GM20000 (cell line): ENCODE measurements at regions not wholly inside any gene's neighbourhood (a gene's known extent, or its start where the extent isn't known, plus 50 kb on each side); places are given as distances from the start of the nearest gene placed in this dataset.

Source experiments
- DNase-seq: peaks from one replicate; pipeline ENCODE4 v3.0.0; 2012; ENCODE audit warnings: low spot score
- TF ChIP-seq, protein P1 (sequence below): IDR thresholded peaks from 2 replicates; pipeline ENCODE4 v1.5.1; 2012; ENCODE audit warnings: mild to moderate bottlenecking, control low read depth; ENCODE audit errors: extremely low read depth, missing control alignments

GRCh38 chr18:28519997-28520396, 343.1 kb upstream of the CDH2 start:
- TF ChIP-seq, protein P1, sequence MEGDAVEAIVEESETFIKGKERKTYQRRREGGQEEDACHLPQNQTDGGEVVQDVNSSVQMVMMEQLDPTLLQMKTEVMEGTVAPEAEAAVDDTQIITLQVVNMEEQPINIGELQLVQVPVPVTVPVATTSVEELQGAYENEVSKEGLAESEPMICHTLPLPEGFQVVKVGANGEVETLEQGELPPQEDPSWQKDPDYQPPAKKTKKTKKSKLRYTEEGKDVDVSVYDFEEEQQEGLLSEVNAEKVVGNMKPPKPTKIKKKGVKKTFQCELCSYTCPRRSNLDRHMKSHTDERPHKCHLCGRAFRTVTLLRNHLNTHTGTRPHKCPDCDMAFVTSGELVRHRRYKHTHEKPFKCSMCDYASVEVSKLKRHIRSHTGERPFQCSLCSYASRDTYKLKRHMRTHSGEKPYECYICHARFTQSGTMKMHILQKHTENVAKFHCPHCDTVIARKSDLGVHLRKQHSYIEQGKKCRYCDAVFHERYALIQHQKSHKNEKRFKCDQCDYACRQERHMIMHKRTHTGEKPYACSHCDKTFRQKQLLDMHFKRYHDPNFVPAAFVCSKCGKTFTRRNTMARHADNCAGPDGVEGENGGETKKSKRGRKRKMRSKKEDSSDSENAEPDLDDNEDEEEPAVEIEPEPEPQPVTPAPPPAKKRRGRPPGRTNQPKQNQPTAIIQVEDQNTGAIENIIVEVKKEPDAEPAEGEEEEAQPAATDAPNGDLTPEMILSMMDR: no peak
- DNase-seq: no peak

GRCh38 chr18:28514699-28515098, 337.8 kb upstream of the CDH2 start:
- DNase-seq: no peak
- TF ChIP-seq, protein P1: no peak

DNA sequence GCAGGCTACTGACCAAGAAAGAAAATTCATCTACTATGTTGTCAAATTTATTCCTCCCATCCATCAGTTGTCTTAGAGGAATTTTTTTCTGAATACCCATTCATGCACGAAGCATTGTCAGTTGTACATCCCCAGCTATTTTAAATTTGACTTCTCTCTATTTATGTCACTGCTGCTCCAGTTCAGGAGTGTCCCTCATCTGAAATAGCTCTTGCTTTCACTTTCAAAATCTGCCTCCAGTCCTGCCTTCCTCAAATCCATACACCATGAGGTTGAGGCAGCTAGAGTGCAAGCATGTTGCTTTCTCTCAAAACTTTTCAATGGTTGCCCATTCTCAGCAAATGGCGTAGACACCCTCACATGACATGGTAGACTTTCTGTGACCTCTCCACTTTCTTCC, 335.4 kb upstream of the CDH2 start:
- TF ChIP-seq, protein P1: no peak
- no peak for DNase-seq

- TF ChIP-seq, protein P1: no peak
- no peak for DNase-seq
Observed at GRCh38 chr18:28511413-28511821, 334.5 kb upstream of the CDH2 start.

GRCh38 chr18:28510210-28510609, 333.3 kb upstream of the CDH2 start:
- TF ChIP-seq, protein P1: no peak
- DNase-seq: no peak

DNA sequence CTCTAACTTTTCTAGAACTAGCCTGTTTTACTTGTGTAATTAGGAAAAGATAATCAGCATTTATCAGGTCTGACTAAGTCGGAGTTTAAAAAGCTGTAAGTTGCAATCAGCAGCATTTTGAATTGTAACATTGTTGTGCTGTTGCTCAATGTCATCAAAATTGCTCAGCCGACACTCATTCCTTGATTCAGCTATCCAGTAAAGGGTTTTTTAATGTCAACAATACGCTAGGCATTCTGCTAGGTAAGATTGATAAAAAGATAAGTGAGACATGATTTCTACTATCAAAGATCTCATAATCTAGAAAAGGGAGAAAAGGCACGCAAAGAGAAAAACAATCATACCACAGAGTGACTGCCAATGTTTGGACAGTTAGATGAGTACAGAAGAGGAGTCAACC, 327.1 kb upstream of the CDH2 start:
- DNase-seq: no peak
- TF ChIP-seq, protein P1: no peak

GRCh38 chr18:28494151-28494550, 317.2 kb upstream of the CDH2 start:
- TF ChIP-seq, protein P1: no peak
- no peak for DNase-seq
